Central memory CD8-positive, alpha-beta T cell (primary cell): ENCODE measurements at regions not wholly inside any gene's neighbourhood (a gene's known extent, or its start where the extent isn't known, plus 50 kb on each side); places are given as distances from the start of the nearest gene placed in this dataset.

Source experiments
- ATAC-seq: fragments of 150-1000 bp; cut with Tn5 transposase; replicated peaks from 2 replicates; pipeline ENCODE4 v1.10.0; 2022; ENCODE audit warnings: mild to moderate bottlenecking, moderate FRiP score, moderate number of reproducible peaks; ENCODE audit not compliant: poor library complexity, severe bottlenecking; ENCODE audit errors: extremely low read depth
- DNase-seq, 2 donors: peaks; one replicate each; pipeline ENCODE4 v3.0.0; 2021; ENCODE audit warnings: low spot score in 2 of 2
- H3K27ac Mint-ChIP-seq: one replicate; pipeline ENCODE4 v1.8.0; 2022; ENCODE audit warnings: low read depth, mild to moderate bottlenecking, moderate library complexity, mixed read lengths
- H3K27me3 Mint-ChIP-seq: one replicate; pipeline ENCODE4 v1.8.0; 2022; ENCODE audit warnings: mixed read lengths
- H3K36me3 Mint-ChIP-seq: one replicate; pipeline ENCODE4 v1.8.0; 2022; ENCODE audit warnings: mild to moderate bottlenecking, moderate library complexity, mixed read lengths; ENCODE audit not compliant: insufficient read depth
- H3K4me1 Mint-ChIP-seq: one replicate; pipeline ENCODE4 v1.8.0; 2022; ENCODE audit warnings: mixed read lengths
- H3K4me3 Mint-ChIP-seq: one replicate; pipeline ENCODE4 v1.8.0; 2022; ENCODE audit warnings: mild to moderate bottlenecking, moderate library complexity, mixed read lengths
- H3K9me3 Mint-ChIP-seq: one replicate; pipeline ENCODE4 v1.8.0; 2022; ENCODE audit warnings: mixed read lengths

DNA sequence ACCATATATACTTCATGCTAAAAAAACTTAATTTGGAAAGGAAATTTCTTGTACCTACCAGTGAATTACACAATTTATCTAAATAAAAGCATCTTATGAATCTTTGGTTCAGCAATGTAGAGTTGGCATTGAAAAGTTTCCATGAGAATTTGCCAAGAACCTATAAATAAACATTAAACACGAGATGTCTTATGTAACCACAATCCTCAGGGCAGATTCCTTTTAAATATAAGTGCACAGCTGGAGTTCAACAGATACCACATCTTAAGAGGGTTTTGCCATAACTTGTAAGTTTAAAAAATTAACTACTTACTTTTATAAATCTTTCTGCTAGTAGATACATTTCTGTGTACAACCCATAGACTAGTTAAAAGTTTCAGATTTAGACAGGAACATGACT, 499.3 kb upstream of the ARRDC4 start:
- no peak for DNase-seq
- Mint-ChIP-seq H3K36me3 (no peaks in the 10 kb centered on the region), H3K27ac (no peak overlapping the region), H3K4me3 (no peak overlapping the region), H3K4me1 (no peaks in the 10 kb centered on the region), H3K9me3 (peaks cover 5% of the 10 kb centered on the region), H3K27me3 (no peaks in the 10 kb centered on the region)
- ATAC-seq = no peak

DNA sequence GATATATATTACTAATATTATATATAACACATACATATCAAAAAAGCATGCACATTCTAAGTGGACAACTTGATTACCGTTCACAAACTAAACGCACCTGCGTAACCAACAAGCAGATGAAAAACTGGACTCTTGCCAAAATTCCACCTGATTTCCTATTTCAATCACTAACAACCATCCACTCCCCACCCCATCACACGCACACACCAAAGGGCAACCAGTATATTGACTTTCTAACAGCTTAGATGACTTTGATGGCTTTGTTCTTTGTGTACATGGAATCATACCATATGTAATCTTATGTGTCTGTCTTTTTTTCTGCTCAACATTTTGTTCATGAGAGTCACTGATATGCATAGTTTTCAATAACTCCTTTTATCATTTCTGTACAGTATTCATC, 496.8 kb upstream of the ARRDC4 start:
- H3K36me3 Mint-ChIP-seq = no peaks in the 10 kb centered on the region
- H3K4me3 Mint-ChIP-seq = no peak overlapping the region
- no peak for ATAC-seq
- H3K9me3 Mint-ChIP-seq = peaks cover 5% of the 10 kb centered on the region
- H3K27ac Mint-ChIP-seq = no peak overlapping the region
- no peak for DNase-seq
- H3K27me3 Mint-ChIP-seq = no peaks in the 10 kb centered on the region
- H3K4me1 Mint-ChIP-seq = no peaks in the 10 kb centered on the region

DNA sequence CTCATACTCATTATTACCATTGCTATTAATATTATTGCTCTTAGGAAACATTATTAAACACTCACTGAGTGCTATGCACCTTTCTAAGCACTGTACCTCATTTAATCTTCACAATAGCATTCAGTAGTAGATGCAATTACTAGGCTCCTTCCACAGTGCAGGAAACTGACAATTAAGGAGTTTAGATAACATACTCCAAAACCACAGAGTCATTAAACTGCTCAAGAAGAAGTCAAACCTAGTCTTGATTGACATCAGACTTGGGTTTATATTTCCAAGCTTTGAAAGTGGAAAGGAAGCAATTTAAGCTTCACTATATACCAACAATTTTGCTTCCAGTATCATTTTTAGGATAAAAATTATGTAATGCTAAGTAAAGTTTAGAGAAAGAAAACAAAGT, 490.1 kb upstream of the ARRDC4 start:
- H3K36me3 Mint-ChIP-seq = no peaks in the 10 kb centered on the region
- H3K27ac Mint-ChIP-seq = no peak overlapping the region
- H3K9me3 Mint-ChIP-seq = no peaks in the 10 kb centered on the region
- H3K4me3 Mint-ChIP-seq = no peak overlapping the region
- no peaks in the 10 kb centered on the region for H3K27me3 Mint-ChIP-seq
- no peak for DNase-seq
- no peaks in the 10 kb centered on the region for H3K4me1 Mint-ChIP-seq
- no peak for ATAC-seq

DNA sequence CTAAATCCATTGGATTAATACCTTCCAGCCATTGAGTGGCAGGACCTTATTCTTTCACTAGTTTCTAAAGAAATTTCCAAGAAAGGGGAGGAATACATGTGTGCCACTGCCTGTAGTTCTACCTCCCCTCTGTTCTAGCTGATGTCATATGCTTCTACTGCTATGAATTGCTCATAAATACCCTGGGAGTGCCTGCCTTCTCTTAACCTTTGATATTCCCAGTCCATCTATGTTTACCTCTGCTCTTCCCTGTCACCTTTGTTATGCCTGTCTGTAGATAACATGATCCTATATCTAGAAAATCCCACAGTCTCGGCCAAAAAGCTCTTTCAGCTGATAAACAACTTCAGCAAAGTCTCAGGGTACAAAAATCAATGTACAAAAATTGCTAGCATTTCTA, 486.9 kb upstream of the ARRDC4 start:
- H3K4me3 Mint-ChIP-seq = no peak overlapping the region
- no peak overlapping the region for H3K27ac Mint-ChIP-seq
- H3K4me1 Mint-ChIP-seq = no peaks in the 10 kb centered on the region
- no peak for DNase-seq
- no peaks in the 10 kb centered on the region for H3K27me3 Mint-ChIP-seq
- no peak for ATAC-seq
- H3K9me3 Mint-ChIP-seq = no peaks in the 10 kb centered on the region
- H3K36me3 Mint-ChIP-seq = no peaks in the 10 kb centered on the region

DNA sequence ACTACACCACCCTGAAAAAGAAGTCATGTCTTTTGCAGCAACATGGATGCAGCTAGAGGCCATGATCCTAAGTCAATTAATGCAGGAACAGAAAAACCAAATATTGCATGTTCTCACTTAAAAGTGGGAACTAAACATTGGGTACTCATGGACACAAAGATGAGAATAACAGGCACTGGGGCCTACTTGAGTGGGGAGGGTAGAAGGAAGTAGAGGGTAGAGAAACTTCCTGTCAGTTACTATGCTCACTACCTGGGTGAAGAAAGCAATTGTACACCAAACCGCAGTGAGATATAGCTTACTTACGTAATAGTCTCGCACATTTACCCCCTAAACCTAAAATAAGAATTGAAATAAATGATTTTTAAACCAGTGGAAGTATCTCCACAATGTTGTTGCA, 480.5 kb upstream of the ARRDC4 start:
- Mint-ChIP-seq H3K9me3 (peaks cover 6% of the 10 kb centered on the region), H3K27me3 (no peaks in the 10 kb centered on the region), H3K36me3 (no peaks in the 10 kb centered on the region), H3K4me3 (no peak overlapping the region), H3K4me1 (no peaks in the 10 kb centered on the region), H3K27ac (no peak overlapping the region)
- DNase-seq (no peak), ATAC-seq (no peak)

DNA sequence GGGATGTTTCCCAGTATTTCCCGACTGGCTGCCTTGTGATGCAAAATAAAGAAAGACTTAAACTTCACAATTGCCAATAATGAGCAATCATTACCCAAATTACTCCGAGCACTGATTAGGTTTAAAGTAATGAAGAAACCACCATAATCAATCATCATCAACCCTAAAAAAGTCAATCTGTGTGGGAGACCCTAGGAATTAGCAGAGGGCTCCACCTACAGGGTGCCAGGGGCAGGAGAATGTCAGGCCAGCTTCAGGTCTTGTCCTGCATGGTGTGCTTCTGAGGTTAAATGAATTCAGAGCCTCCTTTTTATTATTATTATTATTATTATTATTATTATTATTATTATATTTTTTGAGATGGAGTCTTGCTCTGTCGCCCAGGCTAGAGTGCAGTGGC, 478.0 kb upstream of the ARRDC4 start:
- Mint-ChIP-seq H3K9me3 (peaks cover 6% of the 10 kb centered on the region), H3K27ac (no peak overlapping the region), H3K36me3 (no peaks in the 10 kb centered on the region), H3K4me1 (no peaks in the 10 kb centered on the region), H3K27me3 (no peaks in the 10 kb centered on the region), H3K4me3 (no peak overlapping the region)
- no peak for DNase-seq
- no peak for ATAC-seq

DNA sequence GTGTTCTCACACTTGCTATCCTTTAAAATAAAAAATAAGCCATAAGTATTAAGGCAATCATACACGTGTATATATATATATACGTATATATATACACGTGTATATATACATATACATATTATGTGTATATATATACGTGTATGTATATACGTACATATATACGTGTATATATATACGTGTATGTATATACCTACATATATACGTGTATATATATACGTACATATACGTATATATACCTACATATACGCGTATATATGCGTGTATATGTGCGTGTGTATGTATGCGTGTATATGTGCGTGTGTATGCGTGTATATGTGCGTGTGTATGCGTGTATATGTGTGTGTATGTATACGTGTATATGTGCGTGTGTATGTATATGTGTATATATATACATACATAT, 477.3 kb upstream of the ARRDC4 start:
- no peaks in the 10 kb centered on the region for H3K4me1 Mint-ChIP-seq
- H3K36me3 Mint-ChIP-seq = no peaks in the 10 kb centered on the region
- peaks cover 6% of the 10 kb centered on the region for H3K9me3 Mint-ChIP-seq
- DNase-seq (no peak), ATAC-seq (no peak)
- H3K4me3 Mint-ChIP-seq = no peak overlapping the region
- H3K27ac Mint-ChIP-seq = no peak overlapping the region
- no peaks in the 10 kb centered on the region for H3K27me3 Mint-ChIP-seq

DNA sequence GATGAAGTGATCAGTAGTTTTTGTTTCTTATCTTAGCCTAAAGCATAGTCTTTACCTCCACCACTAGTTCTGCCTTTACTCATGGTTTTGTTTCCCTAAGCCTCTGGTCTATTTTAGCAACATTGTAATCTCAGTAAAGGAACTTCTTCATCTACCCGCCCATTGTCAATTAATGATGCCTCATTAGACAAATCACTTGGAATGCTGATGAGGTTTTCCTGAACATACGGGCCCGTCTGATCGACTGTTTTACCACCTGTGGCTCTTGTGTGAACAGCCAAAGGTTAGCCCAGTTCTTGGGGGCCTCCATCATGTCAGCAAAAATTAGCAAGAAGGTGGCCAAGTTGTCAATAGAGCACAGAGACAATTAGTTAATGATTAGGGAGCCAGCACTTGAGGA, 470.1 kb upstream of the ARRDC4 start:
- no peak overlapping the region for H3K4me3 Mint-ChIP-seq
- H3K27ac Mint-ChIP-seq = no peak overlapping the region
- no peaks in the 10 kb centered on the region for H3K4me1 Mint-ChIP-seq
- no peak for DNase-seq
- no peaks in the 10 kb centered on the region for H3K27me3 Mint-ChIP-seq
- H3K9me3 Mint-ChIP-seq = peaks cover 5% of the 10 kb centered on the region
- H3K36me3 Mint-ChIP-seq = no peaks in the 10 kb centered on the region
- ATAC-seq = no peak

DNA sequence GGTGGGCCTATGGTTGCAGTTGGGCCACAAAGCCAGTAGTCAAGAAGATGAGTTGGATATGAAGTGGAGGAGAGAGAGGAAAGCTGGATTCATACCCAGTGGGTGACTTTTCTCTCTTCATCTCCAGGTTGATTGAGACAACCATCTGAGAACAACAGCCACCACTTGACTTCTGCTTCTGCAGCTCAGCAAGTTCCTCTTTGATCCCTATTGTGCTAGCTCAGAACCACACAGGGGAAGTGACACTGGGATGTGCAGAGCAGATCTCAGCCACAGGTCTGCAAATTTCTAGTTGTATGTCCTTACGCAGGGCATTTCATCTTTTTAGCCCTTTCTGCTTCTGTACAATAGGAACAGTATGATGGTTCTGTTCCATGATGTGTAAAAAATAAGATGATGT, 459.2 kb upstream of the ARRDC4 start:
- ATAC-seq (no peak), DNase-seq (no peak)
- no peaks in the 10 kb centered on the region for H3K4me1 Mint-ChIP-seq
- H3K36me3 Mint-ChIP-seq = no peaks in the 10 kb centered on the region
- no peak overlapping the region for H3K4me3 Mint-ChIP-seq
- H3K27me3 Mint-ChIP-seq = no peaks in the 10 kb centered on the region
- H3K27ac Mint-ChIP-seq = no peak overlapping the region
- peaks cover 25% of the 10 kb centered on the region for H3K9me3 Mint-ChIP-seq

DNA sequence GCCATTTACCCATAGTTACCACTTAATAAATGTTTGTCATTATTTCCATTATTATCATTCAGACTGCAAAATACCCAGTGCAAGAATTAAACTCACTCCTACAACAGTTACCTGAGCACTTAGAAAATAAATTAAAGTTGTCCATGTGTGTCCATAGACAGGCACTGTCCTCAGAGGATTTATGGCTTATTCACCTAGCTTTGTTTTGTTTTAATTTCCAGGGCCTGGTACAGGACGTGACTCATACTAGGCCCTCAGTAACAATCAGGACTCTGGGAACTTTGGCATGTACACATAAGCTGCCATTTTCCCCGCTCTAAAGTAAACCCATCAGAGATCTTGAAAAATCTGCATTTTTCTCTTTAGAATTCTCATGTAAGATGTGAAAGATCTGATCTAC, 458.5 kb upstream of the ARRDC4 start:
- H3K27ac Mint-ChIP-seq = no peak overlapping the region
- H3K27me3 Mint-ChIP-seq = no peaks in the 10 kb centered on the region
- ATAC-seq (no peak), DNase-seq (no peak)
- H3K4me1 Mint-ChIP-seq = no peaks in the 10 kb centered on the region
- H3K4me3 Mint-ChIP-seq = no peak overlapping the region
- no peaks in the 10 kb centered on the region for H3K36me3 Mint-ChIP-seq
- peaks cover 20% of the 10 kb centered on the region for H3K9me3 Mint-ChIP-seq

DNA sequence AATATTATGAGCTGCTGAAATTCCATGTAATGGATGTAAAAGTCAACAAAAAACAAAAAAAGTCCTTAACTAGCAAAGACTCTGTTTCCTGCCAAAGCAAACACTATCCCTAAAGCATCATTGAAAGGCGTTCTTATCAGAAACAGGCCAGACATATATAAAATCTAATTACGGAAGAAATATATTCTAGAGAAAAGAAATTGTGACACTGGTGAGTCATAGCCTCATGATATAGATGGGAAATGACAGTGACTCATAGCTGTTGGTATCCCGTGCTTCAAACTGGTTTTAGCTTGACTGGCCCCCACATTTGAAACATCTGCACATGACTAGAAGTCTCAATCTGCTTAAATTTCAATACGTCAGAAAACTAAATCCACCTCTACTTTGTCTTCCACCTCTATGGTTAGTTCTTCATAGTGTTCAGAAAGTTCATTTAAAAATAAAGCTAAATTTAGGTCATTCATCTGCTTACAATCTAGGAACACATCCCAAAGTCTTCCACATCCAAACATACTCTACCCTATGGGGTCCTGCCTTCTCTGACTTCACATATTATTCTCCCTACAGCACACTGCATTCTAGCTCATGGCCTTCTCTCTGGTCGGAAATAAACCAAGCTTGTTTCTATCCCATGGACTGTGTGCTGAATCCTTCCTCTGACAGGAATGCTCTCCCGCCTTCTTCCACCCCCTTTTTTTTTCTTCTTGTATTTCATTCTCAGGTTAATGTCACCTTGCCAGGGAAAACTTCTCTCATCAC, 456.3 kb upstream of the ARRDC4 start:
- Mint-ChIP-seq H3K9me3 (peaks cover 17% of the 10 kb centered on the region), H3K27ac (no peak overlapping the region), H3K4me3 (no peak overlapping the region), H3K27me3 (no peaks in the 10 kb centered on the region), H3K36me3 (no peaks in the 10 kb centered on the region), H3K4me1 (no peaks in the 10 kb centered on the region)
- DNase-seq (no peak), ATAC-seq (no peak)

DNA sequence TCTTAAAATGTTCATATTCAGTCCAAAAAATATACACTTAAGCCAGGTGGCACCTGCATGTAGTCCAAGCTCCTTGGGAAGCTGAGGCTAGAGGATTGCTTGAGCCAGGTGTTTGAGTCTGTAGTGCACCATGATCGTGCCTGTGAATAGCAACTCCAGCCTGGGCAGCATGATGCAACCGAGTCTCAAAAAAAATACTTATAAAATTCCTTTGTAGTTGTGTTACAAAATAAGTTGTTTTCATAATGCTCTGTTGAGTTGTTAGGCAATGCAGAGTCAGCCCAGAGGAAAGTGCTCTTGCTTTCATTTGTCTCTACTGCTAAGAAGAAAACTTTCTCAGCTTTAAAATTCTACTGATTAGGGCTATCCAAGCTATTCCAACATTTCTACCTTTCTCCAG, 442.8 kb upstream of the ARRDC4 start:
- no peak for ATAC-seq
- Mint-ChIP-seq H3K27me3 (no peaks in the 10 kb centered on the region), H3K27ac (no peak overlapping the region), H3K4me3 (no peak overlapping the region), H3K36me3 (no peaks in the 10 kb centered on the region), H3K9me3 (peaks cover 8% of the 10 kb centered on the region), H3K4me1 (no peaks in the 10 kb centered on the region)
- no peak for DNase-seq

DNA sequence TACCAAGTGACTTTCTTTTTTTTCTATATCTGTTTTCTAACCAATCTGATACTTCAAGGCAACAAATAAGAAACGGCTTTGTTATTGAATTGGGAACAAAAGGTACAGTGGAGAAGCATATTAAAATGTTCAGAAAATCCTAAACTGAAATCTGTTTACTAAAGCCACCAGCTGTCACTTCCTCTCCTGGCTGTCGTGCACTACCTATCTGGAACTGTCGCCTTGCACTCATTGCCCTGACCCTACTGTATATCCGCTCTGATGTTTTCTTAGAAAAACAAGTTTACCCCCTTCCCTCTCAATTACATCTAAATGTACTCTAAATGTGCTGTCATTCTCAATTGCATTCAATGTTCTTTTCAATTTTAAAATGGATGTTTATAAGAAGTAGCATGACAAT, 439.8 kb upstream of the ARRDC4 start:
- no peak for DNase-seq
- Mint-ChIP-seq H3K4me1 (no peaks in the 10 kb centered on the region), H3K4me3 (no peak overlapping the region), H3K36me3 (no peaks in the 10 kb centered on the region), H3K27me3 (no peaks in the 10 kb centered on the region), H3K9me3 (peaks cover 3% of the 10 kb centered on the region), H3K27ac (no peak overlapping the region)
- no peak for ATAC-seq
